H1 (cell line): ENCODE measurements at regions not wholly inside any gene's neighbourhood (a gene's known extent, or its start where the extent isn't known, plus 50 kb on each side); places are given as distances from the start of the nearest gene placed in this dataset.
"Not testable (repeated sequence)": the region's sequence is repeated elsewhere in the genome, so short reads cannot be mapped to it uniquely, and the experiment has no call there.

ENCODE experiments used
- CTCF ChIA-PET: fragments of 300-600 bp; sonication (Branson Sonifier 250); formaldehyde crosslinking; loops from one replicate; lab custom pipeline; 2021; ENCODE audit not compliant: partially characterized antibody; lab: Charles Lee
- POLR2A ChIA-PET: fragments of 300-600 bp; sonication (Branson Sonifier 250); formaldehyde crosslinking; loops from one replicate; lab custom pipeline; 2021; ENCODE audit warnings: inconsistent platforms; ENCODE audit not compliant: partially characterized antibody; lab: Charles Lee
- DNase-seq, 2 experiments: peaks; one replicate each; pipeline versions ENCODE4 v3.0.0 to v3.0.0-alpha.2; 2010 to 2022; ENCODE audit warnings: low spot score in 2 of 2, low read depth in 1 of 2, mixed read lengths in 1 of 2
- FAIRE-seq: peaks from 2 replicates; lab custom pipeline; 2011; peaks lifted over from hg19 to GRCh38; lab: Jason Lieb, UNC
- H2AFZ ChIP-seq: 2 replicates; pipeline ENCODE4 v1.8.1; 2012; ENCODE audit warnings: low read length, inconsistent platforms
- H2AK5ac ChIP-seq: 2 replicates; pipeline ENCODE4 v1.6.1; 2013; ENCODE audit warnings: low read depth, low read length
- H2BK120ac ChIP-seq: replicated peaks from 2 replicates; pipeline ENCODE3; 2013; ENCODE audit warnings: low read depth, low read length, inconsistent platforms
- H2BK12ac ChIP-seq: 2 replicates; pipeline ENCODE4 v1.6.1; 2013; ENCODE audit warnings: low read depth, low read length
- H2BK15ac ChIP-seq: 2 replicates; pipeline ENCODE4 v1.6.1; 2013; ENCODE audit warnings: low read length
- H2BK20ac ChIP-seq: 2 replicates; pipeline ENCODE4 v1.6.1; 2013; ENCODE audit warnings: low read length
- H2BK5ac ChIP-seq: 2 replicates; pipeline ENCODE4 v1.6.1; 2013; ENCODE audit warnings: low read depth, low read length
- H3K14ac ChIP-seq: 2 replicates; pipeline ENCODE4 v1.6.1; 2013; ENCODE audit warnings: inconsistent platforms; ENCODE audit not compliant: insufficient read length
- H3K18ac ChIP-seq: 2 replicates; pipeline ENCODE4 v1.6.1; 2013; ENCODE audit warnings: low read length; ENCODE audit errors: extremely low read depth
- H3K23ac ChIP-seq: 2 replicates; pipeline ENCODE4 v1.6.1; 2013; ENCODE audit warnings: inconsistent platforms; ENCODE audit not compliant: insufficient read length
- H3K23me2 ChIP-seq: 2 replicates; pipeline ENCODE4 v1.6.1; 2013; ENCODE audit warnings: low read depth, low read length
- H3K27ac ChIP-seq: 2 replicates; pipeline ENCODE4 v1.6.1; 2011; ENCODE audit warnings: low read depth, low read length, inconsistent platforms
- H3K27me3 ChIP-seq, 4 experiments: replicated peaks in 1 of 4; 1 replicate in 1 of 4; 2 replicates in 3 of 4; pipeline versions ENCODE4 v1.6.1 to v1.8.1; 2011 to 2013; ENCODE audit warnings: low read length in 3 of 4, mild to moderate bottlenecking in 3 of 4, inconsistent platforms in 2 of 4, mixed read lengths in 2 of 4, moderate library complexity in 1 of 4; ENCODE audit not compliant: control insufficient read depth in 3 of 4, insufficient read depth in 3 of 4; ENCODE audit errors: extremely low read depth in 1 of 4
- H3K36me3 ChIP-seq, 4 experiments: 2 replicates each; pipeline versions ENCODE4 v1.6.1 to v1.8.1; 2011 to 2013; ENCODE audit warnings: mild to moderate bottlenecking in 4 of 4, low read length in 3 of 4, moderate library complexity in 2 of 4, control low read depth in 1 of 4, inconsistent platforms in 1 of 4; ENCODE audit not compliant: insufficient read depth in 4 of 4, control insufficient read depth in 2 of 4
- H3K4ac ChIP-seq: replicated peaks from 2 replicates; pipeline ENCODE3; 2013; ENCODE audit warnings: low read length, low read depth, mixed read lengths, inconsistent platforms; ENCODE audit not compliant: insufficient read length
- H3K4me1 ChIP-seq, 4 experiments: replicated peaks in 1 of 4; 1 replicate in 1 of 4; 2 replicates in 3 of 4; pipeline versions ENCODE4 v1.6.1 to v1.8.1; 2011 to 2013; ENCODE audit warnings: low read length in 3 of 4, inconsistent platforms in 2 of 4, mixed read lengths in 1 of 4; ENCODE audit not compliant: insufficient read depth in 4 of 4, control insufficient read depth in 3 of 4
- H3K4me2 ChIP-seq, 2 experiments: 2 replicates each; pipeline versions ENCODE4 v1.6.1 to v1.8.1; 2011 to 2013; ENCODE audit warnings: low read depth in 2 of 2, low read length in 2 of 2, control low read depth in 1 of 2, inconsistent platforms in 1 of 2, mild to moderate bottlenecking in 1 of 2; ENCODE audit not compliant: insufficient read depth in 1 of 2
- H3K4me3 ChIP-seq, 4 experiments: fragments of 200-600, 300-600 bp in 1 of 4; sonication (generic), shearing (Covaris generic), sonication (Bioruptor Twin) in 1 of 4; 2 replicates each; pipeline versions ENCODE4 v1.5.1 to v1.8.1; 2011 to 2016; ENCODE audit warnings: low read length in 4 of 4, low read depth in 3 of 4, control low read depth in 2 of 4, inconsistent platforms in 2 of 4, mild to moderate bottlenecking in 2 of 4, mixed read lengths in 1 of 4, moderate library complexity in 1 of 4; ENCODE audit not compliant: insufficient read depth in 2 of 4; ENCODE audit errors: extremely low read depth in 1 of 4
- H3K56ac ChIP-seq: replicated peaks from 2 replicates; pipeline ENCODE3; 2013; ENCODE audit warnings: low read depth, mild to moderate bottlenecking, mixed read lengths, low read length, inconsistent platforms; ENCODE audit not compliant: insufficient read length
- H3K79me1 ChIP-seq: 2 replicates; pipeline ENCODE4 v1.6.1; 2013; ENCODE audit warnings: low read depth, low read length, control low read depth
- H3K79me2 ChIP-seq, 2 experiments: 2 replicates each; pipeline versions ENCODE4 v1.6.1 to v1.8.1; 2012 to 2013; ENCODE audit warnings: low read length in 2 of 2, mild to moderate bottlenecking in 2 of 2, inconsistent platforms in 1 of 2; ENCODE audit not compliant: insufficient read depth in 2 of 2, control insufficient read depth in 1 of 2
- H3K9ac ChIP-seq, 4 experiments: replicated peaks in 1 of 4; 1 replicate in 1 of 4; 2 replicates in 3 of 4; pipeline versions ENCODE4 v1.6.1 to v1.8.1; 2011 to 2013; ENCODE audit warnings: low read depth in 3 of 4, low read length in 3 of 4, control low read depth in 2 of 4, mild to moderate bottlenecking in 2 of 4, moderate library complexity in 2 of 4, inconsistent platforms in 1 of 4; ENCODE audit errors: extremely low read depth in 1 of 4
- H3K9me3 ChIP-seq, 2 experiments: 2 replicates each; pipeline versions ENCODE4 v1.6.1 to v1.8.1; 2012 to 2013; ENCODE audit warnings: mild to moderate bottlenecking in 2 of 2, moderate library complexity in 2 of 2, control low read depth in 1 of 2, inconsistent platforms in 1 of 2, low read depth in 1 of 2, low read length in 1 of 2, mixed read lengths in 1 of 2; ENCODE audit not compliant: insufficient read depth in 2 of 2
- H4K20me1 ChIP-seq, 2 experiments: replicated peaks in 1 of 2; 2 replicates each; pipeline versions ENCODE3 to v1.8.1; 2011 to 2013; ENCODE audit warnings: inconsistent platforms in 2 of 2, low read length in 2 of 2, mild to moderate bottlenecking in 1 of 2; ENCODE audit not compliant: insufficient read depth in 2 of 2, control insufficient read depth in 1 of 2
- H4K5ac ChIP-seq: 2 replicates; pipeline ENCODE4 v1.6.1; 2013; ENCODE audit warnings: low read length, low read depth, mixed read lengths, inconsistent platforms; ENCODE audit not compliant: insufficient read length
- H4K8ac ChIP-seq: 2 replicates; pipeline ENCODE4 v1.8.0; 2013; ENCODE audit warnings: mild to moderate bottlenecking, moderate library complexity, low read length, inconsistent platforms; ENCODE audit not compliant: insufficient read depth; ENCODE audit errors: extremely low read depth
- H4K91ac ChIP-seq: replicated peaks from 2 replicates; pipeline ENCODE3; 2013; ENCODE audit warnings: low read length, mixed read lengths, inconsistent platforms; ENCODE audit not compliant: insufficient read length
- WGBS, 2 experiments: shearing (Covaris generic) in 1 of 2; methylation state at CpG; one replicate each; pipeline versions ENCODE4 v1.1.6 to v1.1.7; 2013 to 2015; ENCODE audit warnings: low lambda C conversion rate in 2 of 2, mixed read lengths in 2 of 2, inconsistent platforms in 1 of 2, low coverage in 1 of 2, missing lambda C conversion rate in 1 of 2; ENCODE audit not compliant: insufficient replicate concordance in 2 of 2, insufficient coverage in 1 of 2, insufficient read length in 1 of 2; ENCODE audit errors: extremely low coverage in 1 of 2, missing lambda C conversion rate in 1 of 2; 5-methylcytosine and 5-hydroxymethylcytosine counted together

- CTCF ChIA-PET, result interaction anchor here (0.9 kb wide), 1 partner anchor 113 kb away, joined by 3 read pairs; no protein-coding TSS in a partner anchor
- not testable (repeated sequence) for FAIRE-seq
Observed at GRCh38 chr4:3627967-3628867, 96.0 kb upstream of the LRPAP1 start.

More at GRCh38 chr4:3627967-3628867, 96.0 kb upstream of the LRPAP1 start:
- H2BK120ac ChIP-seq, H3K23ac ChIP-seq, H3K4me1 ChIP-seq, H3K9ac ChIP-seq, POLR2A ChIA-PET, H3K4me3 ChIP-seq, H2BK5ac ChIP-seq, H3K14ac ChIP-seq, H4K91ac ChIP-seq, H3K27ac ChIP-seq, H3K23me2 ChIP-seq, H3K27me3 ChIP-seq, H3K56ac ChIP-seq, H4K20me1 ChIP-seq, DNase-seq, H3K4ac ChIP-seq, H2BK15ac ChIP-seq, H2AK5ac ChIP-seq, H3K36me3 ChIP-seq, H3K79me2 ChIP-seq, H2BK20ac ChIP-seq, H3K9me3 ChIP-seq, H4K5ac ChIP-seq, H2AFZ ChIP-seq, H3K4me2 ChIP-seq, H3K18ac ChIP-seq, H3K79me1 ChIP-seq, H2BK12ac ChIP-seq: not testable (repeated sequence)
- WGBS, 2 experiments, result 85% methylated on average over 17 of the region's 29 CpGs; no CpG with 5 or more reads in 1 of the 2 experiments
- 0 out of 2 replicates have a peak overlapping the region, but pooled peaks have one; percentile 5 for H4K8ac ChIP-seq
